ENCODE measurements at regions not wholly inside any gene's neighbourhood (a gene's known extent, or its start where the extent isn't known, plus 50 kb on each side); places are given as distances from the start of the nearest gene placed in this dataset.

GRCh38 chr5:61931236-61931635 lies 374.8 kb upstream of the KIF2A start:
- no peak overlapping the region for H3K9ac ChIP-seq (ENCODE audit: low read depth in 1 of 2, low read length in 2 of 2)
- H3K9me3 ChIP-seq (ENCODE audit: control insufficient read depth in 4 of 4, low read length in 3 of 4) = no peaks in the 10 kb centered on the region
- H3K4me3 ChIP-seq (ENCODE audit: low read depth in 1 of 3, low read length in 3 of 3) = no peak overlapping the region
- no peak overlapping the region for H3K27ac ChIP-seq (ENCODE audit: low read depth in 1 of 2, low read length in 2 of 2)
- TF ChIP-seq GABPA (IDR thresholded peaks at IDR 0.05 in 1 of 2, conservative IDR thresholded peaks at IDR 0.05 in 1 of 2) = no peak
- TF ChIP-seq MAX (IDR thresholded peaks at IDR 0.05) = no peak
- no peak for TF ChIP-seq JUND (IDR thresholded peaks at IDR 0.05)
- no peak for TF ChIP-seq CTCF (IDR thresholded peaks at IDR 0.05; ENCODE audit: low read depth, low read length, missing input control)
- no peak for TF ChIP-seq EGR1 (IDR thresholded peaks at IDR 0.05; ENCODE audit: low read depth in 2 of 2)
- TF ChIP-seq YY1 (IDR thresholded peaks at IDR 0.05) = no peak
- TF ChIP-seq FOXA1 (IDR thresholded peaks at IDR 0.05) = no peak
- TF ChIP-seq RXRA (IDR thresholded peaks at IDR 0.05) = no peak
- no peak for TF ChIP-seq TAF1 (conservative IDR thresholded peaks at IDR 0.05)
- no peak for TF ChIP-seq ZBTB33 (IDR thresholded peaks at IDR 0.05)
- TF ChIP-seq RAD21 (IDR thresholded peaks at IDR 0.05) = no peak
- no peak for TF ChIP-seq NR2F2 (IDR thresholded peaks at IDR 0.05)
- TF ChIP-seq REST (IDR thresholded peaks at IDR 0.05) = no peak
- TF ChIP-seq SP1 (IDR thresholded peaks at IDR 0.05) = no peak
- H3K36me3 ChIP-seq (ENCODE audit: control insufficient read depth in 4 of 4, insufficient read depth in 3 of 4, low read depth in 1 of 4, low read length in 3 of 4) = no peaks in the 10 kb centered on the region
- H3K27me3 ChIP-seq (ENCODE audit: control insufficient read depth in 4 of 4, insufficient read depth in 4 of 4, low read length in 3 of 4) = no peaks in the 10 kb centered on the region
- no peaks in the 10 kb centered on the region for H3K4me1 ChIP-seq (ENCODE audit: control insufficient read depth in 4 of 4, insufficient read depth in 4 of 4, low read length in 3 of 4)
- no peak for DNase-seq (ENCODE audit: low spot score)

- Histone ChIP-seq H3K4me1 (ENCODE audit: control insufficient read depth in 4 of 4, insufficient read depth in 4 of 4, low read length in 3 of 4) (no peaks in the 10 kb centered on the region), H3K4me3 (ENCODE audit: low read depth in 1 of 3, low read length in 3 of 3) (no peak overlapping the region), H3K9me3 (ENCODE audit: control insufficient read depth in 4 of 4, low read length in 3 of 4) (no peaks in the 10 kb centered on the region), H3K27me3 (ENCODE audit: control insufficient read depth in 4 of 4, insufficient read depth in 4 of 4, low read length in 3 of 4) (no peaks in the 10 kb centered on the region), H3K27ac (ENCODE audit: low read depth in 1 of 2, low read length in 2 of 2) (no peak overlapping the region), H3K36me3 (ENCODE audit: control insufficient read depth in 4 of 4, insufficient read depth in 3 of 4, low read depth in 1 of 4, low read length in 3 of 4) (no peaks in the 10 kb centered on the region), H3K9ac (ENCODE audit: low read depth in 1 of 2, low read length in 2 of 2) (no peak overlapping the region)
- peak; percentile 61 for DNase-seq (ENCODE audit: low spot score)
- WGBS = 47% methylated on average over 4 of the region's 4 CpGs
- TF ChIP-seq EGR1 (IDR thresholded peaks at IDR 0.05; ENCODE audit: low read depth in 2 of 2) (no peak), HNF4A (conservative IDR thresholded peaks at IDR 0.05) (no peak), CTCF (IDR thresholded peaks at IDR 0.05; ENCODE audit: low read depth, low read length, missing input control) (peak; percentile 74), ZBTB33 (IDR thresholded peaks at IDR 0.05) (no peak), RAD21 (IDR thresholded peaks at IDR 0.05) (peak; percentile 95 to 97)
Measured at GRCh38 chr5:61933787-61934626, 372.0 kb upstream of the KIF2A start.
